ENCODE measurements at regions not wholly inside any gene's neighbourhood (a gene's known extent, or its start where the extent isn't known, plus 50 kb on each side); places are given as distances from the start of the nearest gene placed in this dataset.
"Not testable (repeated sequence)": the region's sequence is repeated elsewhere in the genome, so short reads cannot be mapped to it uniquely, and the experiment has no call there.

- Histone ChIP-seq H3K4me1 (ENCODE audit: low read length) (no peaks in the 10 kb centered on the region), H3K36me3 (replicated peaks; ENCODE audit: low read depth, low read length) (no peaks in the 10 kb centered on the region), H3K9me3 (ENCODE audit: insufficient read depth, low read length) (no peaks in the 10 kb centered on the region), H3K27me3 (ENCODE audit: low read depth, low read length) (no peaks in the 10 kb centered on the region), H3K9ac (ENCODE audit: low read length) (no peak overlapping the region), H3K79me2 (ENCODE audit: low read length) (no peaks in the 10 kb centered on the region), H4K20me1 (ENCODE audit: insufficient read depth, low read length) (no peaks in the 10 kb centered on the region), H3K4me3 (ENCODE audit: low read length) (no peak overlapping the region), H3K4me2 (ENCODE audit: low read length) (no peak overlapping the region), H2AFZ (ENCODE audit: low read depth, low read length) (no peak overlapping the region), H3K27ac (ENCODE audit: low read length) (no peak overlapping the region)
- TF ChIP-seq CTCF (IDR thresholded peaks at IDR 0.05; ENCODE audit: low read depth, low read length) (no peak), EZH2phosphoT487 (IDR thresholded peaks at IDR 0.05; ENCODE audit: low read depth) (no peak)
These were observed 730.7 kb upstream of the RGS18 start for GRCh38 chr1:191427593-191427992.

GRCh38 chr1:191432817-191433216, 725.4 kb upstream of the RGS18 start:
- no peaks in the 10 kb centered on the region for H3K79me2 ChIP-seq (ENCODE audit: low read length)
- H3K36me3 ChIP-seq (replicated peaks; ENCODE audit: low read depth, low read length): no peaks in the 10 kb centered on the region
- H3K27me3 ChIP-seq (ENCODE audit: low read depth, low read length): no peaks in the 10 kb centered on the region
- H3K4me2 ChIP-seq (ENCODE audit: low read length): no peak overlapping the region
- no peaks in the 10 kb centered on the region for H3K4me1 ChIP-seq (ENCODE audit: low read length)
- no peak overlapping the region for H3K27ac ChIP-seq (ENCODE audit: low read length)
- H4K20me1 ChIP-seq (ENCODE audit: insufficient read depth, low read length): no peaks in the 10 kb centered on the region
- no peak overlapping the region for H3K4me3 ChIP-seq (ENCODE audit: low read length)
- no peak overlapping the region for H3K9ac ChIP-seq (ENCODE audit: low read length)
- TF ChIP-seq EZH2phosphoT487 (IDR thresholded peaks at IDR 0.05; ENCODE audit: low read depth): no peak
- TF ChIP-seq CTCF (IDR thresholded peaks at IDR 0.05; ENCODE audit: low read depth, low read length): no peak
- H3K9me3 ChIP-seq (ENCODE audit: insufficient read depth, low read length): no peaks in the 10 kb centered on the region
- no peak overlapping the region for H2AFZ ChIP-seq (ENCODE audit: low read depth, low read length)

- Histone ChIP-seq H4K20me1 (ENCODE audit: insufficient read depth, low read length) (no peaks in the 10 kb centered on the region), H3K9me3 (ENCODE audit: insufficient read depth, low read length) (no peaks in the 10 kb centered on the region), H3K9ac (ENCODE audit: low read length) (no peak overlapping the region), H3K4me3 (ENCODE audit: low read length) (no peak overlapping the region), H3K4me1 (ENCODE audit: low read length) (no peaks in the 10 kb centered on the region), H3K79me2 (ENCODE audit: low read length) (no peaks in the 10 kb centered on the region), H3K4me2 (ENCODE audit: low read length) (no peak overlapping the region), H3K27me3 (ENCODE audit: low read depth, low read length) (no peaks in the 10 kb centered on the region), H3K36me3 (replicated peaks; ENCODE audit: low read depth, low read length) (no peaks in the 10 kb centered on the region), H3K27ac (ENCODE audit: low read length) (no peak overlapping the region), H2AFZ (ENCODE audit: low read depth, low read length) (no peak overlapping the region)
- TF ChIP-seq EZH2phosphoT487 (IDR thresholded peaks at IDR 0.05; ENCODE audit: low read depth) (no peak), CTCF (IDR thresholded peaks at IDR 0.05; ENCODE audit: low read depth, low read length) (no peak)
These were observed 719.3 kb upstream of the RGS18 start for GRCh38 chr1:191438979-191439378.

- not testable (repeated sequence) for H3K4me3 ChIP-seq (ENCODE audit: low read length); H3K4me2 ChIP-seq (ENCODE audit: low read length); H3K9ac ChIP-seq (ENCODE audit: low read length); H3K36me3 ChIP-seq (replicated peaks; ENCODE audit: low read depth, low read length); H3K9me3 ChIP-seq (ENCODE audit: insufficient read depth, low read length); H3K27ac ChIP-seq (ENCODE audit: low read length); H4K20me1 ChIP-seq (ENCODE audit: insufficient read depth, low read length); H3K4me1 ChIP-seq (ENCODE audit: low read length); H2AFZ ChIP-seq (ENCODE audit: low read depth, low read length); H3K79me2 ChIP-seq (ENCODE audit: low read length); H3K27me3 ChIP-seq (ENCODE audit: low read depth, low read length)
These were observed 710.0 kb upstream of the RGS18 start for GRCh38 chr1:191448279-191448678.

- TF ChIP-seq EZH2phosphoT487 (IDR thresholded peaks at IDR 0.05; ENCODE audit: low read depth): no peak
- no peak for TF ChIP-seq CTCF (IDR thresholded peaks at IDR 0.05; ENCODE audit: low read depth, low read length)
These were observed 705.7 kb upstream of the RGS18 start for GRCh38 chr1:191452586-191452985.

More at GRCh38 chr1:191452586-191452985, 705.7 kb upstream of the RGS18 start:
- no peaks in the 10 kb centered on the region for H4K20me1 ChIP-seq (ENCODE audit: insufficient read depth, low read length)
- no peaks in the 10 kb centered on the region for H3K79me2 ChIP-seq (ENCODE audit: low read length)
- no peak overlapping the region for H3K4me3 ChIP-seq (ENCODE audit: low read length)
- no peak overlapping the region for H3K4me2 ChIP-seq (ENCODE audit: low read length)
- no peaks in the 10 kb centered on the region for H3K27me3 ChIP-seq (ENCODE audit: low read depth, low read length)
- H3K27ac ChIP-seq (ENCODE audit: low read length): no peak overlapping the region
- H3K4me1 ChIP-seq (ENCODE audit: low read length): peaks cover 5% of the 10 kb centered on the region
- no peaks in the 10 kb centered on the region for H3K36me3 ChIP-seq (replicated peaks; ENCODE audit: low read depth, low read length)
- no peak overlapping the region for H3K9ac ChIP-seq (ENCODE audit: low read length)
- H2AFZ ChIP-seq (ENCODE audit: low read depth, low read length): no peak overlapping the region
- no peaks in the 10 kb centered on the region for H3K9me3 ChIP-seq (ENCODE audit: insufficient read depth, low read length)
